ENCODE measurements at regions not wholly inside any gene's neighbourhood (a gene's known extent, or its start where the extent isn't known, plus 50 kb on each side); places are given as distances from the start of the nearest gene placed in this dataset.
A peak's percentile ranks its signal among the peaks of the same experiment; 100 is the strongest.

DNA sequence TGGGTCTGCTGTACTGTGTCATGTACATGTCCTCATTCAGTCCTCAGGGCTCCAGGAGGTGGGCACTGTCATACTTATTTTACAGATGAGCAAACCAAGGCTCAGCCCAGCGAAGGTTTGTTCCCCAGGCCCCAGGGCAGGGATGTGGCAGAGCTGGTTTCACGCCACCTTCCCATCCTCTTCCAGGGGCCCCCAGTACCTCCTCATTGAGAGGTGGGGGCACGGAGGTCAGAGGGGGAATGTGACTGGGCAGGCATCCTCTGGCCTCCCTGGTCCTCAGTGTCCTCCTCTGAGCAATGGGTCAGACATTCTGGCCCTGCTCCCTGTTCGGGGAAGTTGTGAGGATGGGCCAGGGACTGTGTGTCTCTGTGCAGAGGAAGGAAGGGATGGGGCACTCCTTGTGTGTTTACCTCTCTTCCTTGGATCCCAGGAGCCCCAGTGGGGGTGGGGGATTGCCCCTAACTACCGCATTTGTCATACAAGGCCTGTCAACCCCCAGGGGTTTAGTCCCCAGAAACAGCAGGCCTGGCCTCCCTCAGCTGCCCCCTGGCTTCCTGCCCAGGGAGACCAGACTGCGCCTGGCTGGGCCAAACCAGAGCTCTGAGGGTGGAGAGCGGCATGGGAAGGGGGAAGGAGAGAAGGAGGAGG, 65.9 kb upstream of the LCTL start:
- intact Hi-C loops (cut with DNase I; ENCODE audit: low total_unique reads), result no loop called here
- no peak overlapping the region for H3K4me3 ChIP-seq
- 60 to 82% methylated on average over 3 to 7 of the region's 7 CpGs for WGBS, 2 donors
- TF ChIP-seq, protein P1, sequence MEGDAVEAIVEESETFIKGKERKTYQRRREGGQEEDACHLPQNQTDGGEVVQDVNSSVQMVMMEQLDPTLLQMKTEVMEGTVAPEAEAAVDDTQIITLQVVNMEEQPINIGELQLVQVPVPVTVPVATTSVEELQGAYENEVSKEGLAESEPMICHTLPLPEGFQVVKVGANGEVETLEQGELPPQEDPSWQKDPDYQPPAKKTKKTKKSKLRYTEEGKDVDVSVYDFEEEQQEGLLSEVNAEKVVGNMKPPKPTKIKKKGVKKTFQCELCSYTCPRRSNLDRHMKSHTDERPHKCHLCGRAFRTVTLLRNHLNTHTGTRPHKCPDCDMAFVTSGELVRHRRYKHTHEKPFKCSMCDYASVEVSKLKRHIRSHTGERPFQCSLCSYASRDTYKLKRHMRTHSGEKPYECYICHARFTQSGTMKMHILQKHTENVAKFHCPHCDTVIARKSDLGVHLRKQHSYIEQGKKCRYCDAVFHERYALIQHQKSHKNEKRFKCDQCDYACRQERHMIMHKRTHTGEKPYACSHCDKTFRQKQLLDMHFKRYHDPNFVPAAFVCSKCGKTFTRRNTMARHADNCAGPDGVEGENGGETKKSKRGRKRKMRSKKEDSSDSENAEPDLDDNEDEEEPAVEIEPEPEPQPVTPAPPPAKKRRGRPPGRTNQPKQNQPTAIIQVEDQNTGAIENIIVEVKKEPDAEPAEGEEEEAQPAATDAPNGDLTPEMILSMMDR (IDR thresholded peaks at IDR 0.05), result no peak
- no peak for TF ChIP-seq POLR2A (IDR thresholded peaks at IDR 0.05)
- no peaks in the 10 kb centered on the region for H3K9me3 ChIP-seq
- no peaks in the 10 kb centered on the region for H3K36me3 ChIP-seq (ENCODE audit: low read depth, missing control alignments)
- DNase-seq, result no peak
- no peaks in the 10 kb centered on the region for H3K27me3 ChIP-seq
- H3K27ac ChIP-seq, result no peak overlapping the region
- peaks cover 26% of the 10 kb centered on the region for H3K4me1 ChIP-seq

DNA sequence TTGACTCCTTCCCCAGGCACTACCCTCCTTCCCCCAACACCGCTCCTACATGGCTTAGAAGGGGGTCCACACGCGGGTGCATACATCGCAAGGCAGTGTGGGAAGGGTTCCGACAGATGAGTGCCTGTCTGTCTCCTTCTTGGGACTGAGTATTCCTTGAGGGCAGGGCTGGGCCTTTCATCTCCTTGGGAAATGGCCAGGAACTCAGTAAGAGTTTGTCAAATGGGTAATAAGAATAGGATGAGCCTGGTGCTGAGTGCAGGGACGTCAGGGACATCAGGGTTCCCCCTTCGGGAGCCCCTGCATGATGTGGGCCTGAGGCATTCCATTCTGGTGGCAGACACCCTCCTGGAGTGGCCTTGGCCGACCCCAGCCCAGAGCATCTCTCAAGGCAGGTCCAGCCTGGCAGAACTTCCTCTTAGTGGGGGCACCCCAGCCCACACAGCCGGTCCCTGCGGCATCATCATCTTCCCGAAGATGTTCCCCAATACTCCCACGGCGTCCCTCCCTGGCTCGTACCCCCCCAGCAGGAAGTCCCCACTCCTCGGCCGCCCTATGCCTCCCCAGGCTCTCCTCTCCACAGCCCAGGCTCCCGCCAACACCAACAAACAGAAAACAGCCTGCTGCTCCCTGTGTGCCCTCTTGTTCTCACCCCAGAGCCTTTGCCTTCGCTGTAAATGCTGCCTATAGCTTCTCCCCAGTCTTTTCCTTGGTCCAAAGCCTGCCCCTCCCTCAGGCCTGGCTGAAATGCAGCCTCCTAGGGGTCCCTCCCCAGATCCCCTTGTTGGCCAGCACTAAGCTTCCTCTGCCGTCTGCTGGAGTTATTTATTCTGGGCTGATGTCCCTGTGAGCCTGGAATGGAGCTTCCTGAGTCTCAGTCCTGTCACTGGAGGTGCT, 67.5 kb upstream of the LCTL start:
- no peak for DNase-seq
- H3K27ac ChIP-seq, result peak overlapping the region; percentile 28 to 41
- no peak for TF ChIP-seq POLR2A (IDR thresholded peaks at IDR 0.05)
- TF ChIP-seq, protein P1 (IDR thresholded peaks at IDR 0.05), result no peak
- H3K36me3 ChIP-seq (ENCODE audit: low read depth, missing control alignments), result no peaks in the 10 kb centered on the region
- H3K4me3 ChIP-seq, result no peak overlapping the region
- 49 to 60% methylated on average over 14 to 19 of the region's 19 CpGs for WGBS, 2 donors
- peaks cover 26% of the 10 kb centered on the region for H3K4me1 ChIP-seq
- no peaks in the 10 kb centered on the region for H3K9me3 ChIP-seq
- intact Hi-C loops (cut with DNase I; ENCODE audit: low total_unique reads), result no loop called here
- no peaks in the 10 kb centered on the region for H3K27me3 ChIP-seq

DNA sequence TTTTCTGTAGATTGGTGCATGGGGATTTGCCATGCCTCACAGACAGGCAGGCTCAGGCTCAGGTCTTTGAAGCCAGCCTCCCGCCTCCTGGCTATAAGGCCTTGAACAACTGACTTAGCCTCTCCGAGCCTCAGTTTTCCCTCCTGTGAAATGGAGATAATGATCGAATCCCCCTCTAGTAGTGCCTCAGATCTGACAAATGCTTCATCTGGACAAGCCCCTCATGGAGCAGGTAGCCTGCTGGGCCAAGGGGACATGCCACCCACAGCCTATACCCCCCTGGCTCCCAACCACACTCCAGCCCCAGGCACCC, 68.1 kb upstream of the LCTL start:
- TF ChIP-seq POLR2A (IDR thresholded peaks at IDR 0.05), result no peak
- peak overlapping the region in 1 of 2 donors; percentile 41 for H3K27ac ChIP-seq

DNA sequence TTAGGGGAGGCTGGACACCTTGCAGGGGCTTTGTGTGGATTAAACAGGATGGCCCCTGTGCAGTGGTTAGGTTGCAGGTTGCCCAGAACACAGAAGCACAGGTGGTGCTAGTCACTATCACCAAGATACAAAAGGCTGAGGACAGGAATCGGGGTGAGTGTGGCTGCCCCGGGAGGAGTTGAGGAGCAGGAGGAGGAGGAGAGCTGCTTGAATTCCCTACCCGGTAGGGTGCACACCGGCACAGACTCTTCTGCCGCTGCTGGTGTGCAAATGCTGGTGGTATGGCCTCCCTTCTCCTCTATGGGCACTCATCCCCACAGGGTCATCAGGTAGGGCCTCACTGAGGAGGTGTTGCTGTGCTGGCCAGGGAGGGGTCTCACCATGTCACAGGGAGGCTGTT, 67.5 kb upstream of the SMAD6 start:
- intact Hi-C loops (cut with DNase I; ENCODE audit: low total_unique reads), result no loop called here
- WGBS, 2 donors, result 74 to 84% methylated on average over 5 of the region's 5 CpGs
- H3K4me3 ChIP-seq, result no peak overlapping the region
- no peaks in the 10 kb centered on the region for H3K36me3 ChIP-seq (ENCODE audit: low read depth, missing control alignments)
- TF ChIP-seq, protein P1 (IDR thresholded peaks at IDR 0.05), result no peak
- no peak for TF ChIP-seq POLR2A (IDR thresholded peaks at IDR 0.05)
- H3K27me3 ChIP-seq, result no peaks in the 10 kb centered on the region
- no peak for DNase-seq
- H3K27ac ChIP-seq, result no peak overlapping the region
- H3K9me3 ChIP-seq, result no peaks in the 10 kb centered on the region
- H3K4me1 ChIP-seq, result peaks cover 26% of the 10 kb centered on the region

More for the DNA sequence above, 68.1 kb upstream of the LCTL start:
- H3K9me3 ChIP-seq, result no peaks in the 10 kb centered on the region
- no peak for DNase-seq
- 85 to 90% methylated on average over 2 to 3 of the region's 3 CpGs for WGBS, 2 donors
- no peak overlapping the region for H3K4me3 ChIP-seq
- H3K36me3 ChIP-seq (ENCODE audit: low read depth, missing control alignments), result no peaks in the 10 kb centered on the region
- H3K27me3 ChIP-seq, result no peaks in the 10 kb centered on the region
- peaks cover 26% of the 10 kb centered on the region for H3K4me1 ChIP-seq
- intact Hi-C loops (cut with DNase I; ENCODE audit: low total_unique reads), result no loop called here

DNA sequence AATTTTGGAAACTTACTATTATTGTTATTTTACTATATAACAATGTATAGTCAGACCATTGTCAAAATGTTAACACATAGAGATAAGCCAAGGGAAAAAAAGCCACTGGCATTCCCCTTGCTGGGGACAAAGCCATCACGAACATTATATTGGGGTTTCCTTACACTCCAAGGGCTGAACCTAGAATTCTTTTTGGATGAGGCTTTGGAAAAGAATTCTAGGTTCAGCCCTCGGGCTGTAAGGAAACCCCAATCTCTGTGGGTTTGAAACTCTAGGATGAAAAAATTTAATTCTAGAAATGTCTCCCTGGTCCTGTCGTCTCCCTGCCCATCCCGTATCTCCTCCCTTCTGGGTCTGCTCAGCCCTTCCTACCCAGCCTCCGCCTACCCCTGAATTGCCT, 67.0 kb upstream of the SMAD6 start:
- H3K4me3 ChIP-seq, result no peak overlapping the region

More for the DNA sequence above, 67.0 kb upstream of the SMAD6 start:
- peaks cover 26% of the 10 kb centered on the region for H3K4me1 ChIP-seq
- H3K9me3 ChIP-seq, result no peaks in the 10 kb centered on the region
- TF ChIP-seq, protein P1 (IDR thresholded peaks at IDR 0.05), result no peak
- no peak for TF ChIP-seq POLR2A (IDR thresholded peaks at IDR 0.05)
- intact Hi-C loops (cut with DNase I; ENCODE audit: low total_unique reads), result no loop called here
- H3K27ac ChIP-seq, result no peak overlapping the region
- DNase-seq, result no peak
- WGBS, 2 donors, result 67 to 80% methylated on average over 5 of the region's 5 CpGs
- H3K36me3 ChIP-seq (ENCODE audit: low read depth, missing control alignments), result no peaks in the 10 kb centered on the region
- H3K27me3 ChIP-seq, result no peaks in the 10 kb centered on the region

Data from testis (tissue), 2 donors.